Gastrocnemius medialis (tissue), 4 donors: ENCODE measurements at regions not wholly inside any gene's neighbourhood (a gene's known extent, or its start where the extent isn't known, plus 50 kb on each side); places are given as distances from the start of the nearest gene placed in this dataset.

ENCODE experiments used
- ATAC-seq, 2 donors: fragments of 150-250 bp; one replicate each; pipeline ENCODE4 v1.9.1; 2016
- DNase-seq, 2 donors: peaks; one replicate each; pipeline ENCODE4 v3.0.0-alpha.2; 2019
- H3K27ac ChIP-seq, 4 donors: fragments of 200-600 bp; sonication (generic); 1 replicate in 1 of 4; 2 replicates in 3 of 4; pipeline ENCODE4 v1.5.1; 2016 to 2018; ENCODE audit warnings: mild to moderate bottlenecking in 2 of 4, moderate library complexity in 1 of 4
- H3K27me3 ChIP-seq, 3 donors: fragments of 200-600 bp; sonication (generic) in 2 of 3; 1 replicate in 1 of 3; 2 replicates in 2 of 3; pipeline versions ENCODE4 v1.5.1 to v1.6.0; 2016 to 2019; ENCODE audit warnings: mild to moderate bottlenecking in 1 of 3, moderate library complexity in 1 of 3
- H3K36me3 ChIP-seq, 2 donors: fragments of 200-600 bp; sonication (generic) in 1 of 2; one replicate each; pipeline ENCODE4 v1.5.1; 2017 to 2018
- H3K4me1 ChIP-seq, 2 donors: fragments of 200-600 bp; sonication (generic) in 1 of 2; one replicate each; pipeline ENCODE4 v1.5.1; 2016 to 2017; ENCODE audit warnings: mild to moderate bottlenecking in 2 of 2
- H3K4me3 ChIP-seq, 4 donors: fragments of 200-600 bp; sonication (generic) in 3 of 4; 1 replicate in 1 of 4; 2 replicates in 3 of 4; pipeline ENCODE4 v1.5.1; 2016 to 2019; ENCODE audit warnings: mild to moderate bottlenecking in 2 of 4
- H3K9me3 ChIP-seq, 3 donors: fragments of 200-600 bp; sonication (generic) in 2 of 3; 1 replicate in 1 of 3; 2 replicates in 2 of 3; pipeline ENCODE4 v1.5.1; 2016 to 2019
- POLR2A ChIP-seq, 2 donors: fragments of 450-650 bp; IDR thresholded peaks; one replicate each; pipeline ENCODE4 v1.6.1; 2017; ENCODE audit warnings: antibody characterized with exemption in 2 of 2, mild to moderate bottlenecking in 2 of 2, moderate library complexity in 2 of 2
- in situ Hi-C, 4 donors: fragments of 200-750 bp; cut with MboI; loops; one replicate each; pipeline versions ENCODE4 v1.15.0 to v1.8.0; 2017; ENCODE audit warnings: low sequenced_read_pairs in 4 of 4
- intact Hi-C: fragments of 100-400 bp; cut with DNase I; formaldehyde crosslinking; loops from one replicate; pipeline ENCODE4 v1.15.1; 2023; ENCODE audit warnings: low total_unique reads
- TF ChIP-seq, protein P1 (sequence below), 5 experiments: fragments of 450-650 bp in 3 of 5; fragments of 200-600 bp in 2 of 5; sonication (generic) in 2 of 5; IDR thresholded peaks in 4 of 5; conservative IDR thresholded peaks in 1 of 5; 1 replicate in 4 of 5; 2 replicates in 1 of 5; pipeline ENCODE4 v1.5.1; 2016 to 2019; ENCODE audit warnings: antibody characterized with exemption in 5 of 5, mild to moderate bottlenecking in 3 of 5, moderate library complexity in 3 of 5

DNA sequence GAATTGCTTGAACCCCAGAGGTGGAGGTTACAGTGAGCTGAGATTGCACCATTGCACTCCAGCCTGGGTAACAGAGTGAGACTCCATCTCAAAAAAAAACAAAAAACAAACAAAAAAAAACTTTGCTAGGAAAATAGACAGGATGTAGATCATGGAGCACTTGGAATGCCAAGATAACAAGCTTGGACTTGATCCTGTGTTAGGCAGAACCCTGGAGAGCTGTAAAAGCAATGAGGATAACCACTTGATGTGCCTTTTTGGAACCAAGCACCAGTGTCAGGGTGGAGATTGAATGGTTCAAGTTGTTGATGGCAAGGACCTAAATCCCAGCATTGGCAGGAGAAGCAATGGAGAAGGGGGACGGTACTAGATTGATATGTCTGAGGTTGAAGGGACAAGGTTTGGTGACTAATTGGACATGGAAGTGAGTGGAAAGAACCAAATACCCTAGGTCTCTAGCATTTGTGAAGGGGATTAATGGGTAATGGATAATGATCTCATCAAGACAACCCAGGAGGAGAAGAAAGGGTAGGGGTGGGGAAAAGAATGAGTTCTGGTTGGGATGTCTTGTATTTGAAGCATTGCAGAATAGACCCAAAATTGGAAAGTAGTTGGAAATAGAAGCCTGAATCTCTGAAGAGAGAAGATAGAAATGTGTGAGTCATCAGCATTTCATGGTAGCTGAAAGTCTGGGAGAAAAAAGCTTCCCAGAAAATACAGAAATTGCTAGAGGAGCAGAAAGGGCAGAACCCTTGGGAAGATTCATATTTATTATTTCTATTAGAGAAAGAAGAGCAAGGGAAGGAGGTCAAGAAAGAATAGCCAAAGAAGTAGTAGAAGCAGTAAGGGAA, 176.7 kb downstream of the NUAK1 start:
- H3K36me3 ChIP-seq = no peaks in the 10 kb centered on the region
- DNase-seq (no peak), ATAC-seq (no peak)
- in situ Hi-C loops = no loop called here
- no peak overlapping the region for H3K27ac ChIP-seq
- peaks cover 2 to 4% of the 10 kb centered on the region in 2 donors for H3K4me1 ChIP-seq
- TF ChIP-seq POLR2A (IDR thresholded peaks at IDR 0.05) = no peak
- TF ChIP-seq, protein P1, sequence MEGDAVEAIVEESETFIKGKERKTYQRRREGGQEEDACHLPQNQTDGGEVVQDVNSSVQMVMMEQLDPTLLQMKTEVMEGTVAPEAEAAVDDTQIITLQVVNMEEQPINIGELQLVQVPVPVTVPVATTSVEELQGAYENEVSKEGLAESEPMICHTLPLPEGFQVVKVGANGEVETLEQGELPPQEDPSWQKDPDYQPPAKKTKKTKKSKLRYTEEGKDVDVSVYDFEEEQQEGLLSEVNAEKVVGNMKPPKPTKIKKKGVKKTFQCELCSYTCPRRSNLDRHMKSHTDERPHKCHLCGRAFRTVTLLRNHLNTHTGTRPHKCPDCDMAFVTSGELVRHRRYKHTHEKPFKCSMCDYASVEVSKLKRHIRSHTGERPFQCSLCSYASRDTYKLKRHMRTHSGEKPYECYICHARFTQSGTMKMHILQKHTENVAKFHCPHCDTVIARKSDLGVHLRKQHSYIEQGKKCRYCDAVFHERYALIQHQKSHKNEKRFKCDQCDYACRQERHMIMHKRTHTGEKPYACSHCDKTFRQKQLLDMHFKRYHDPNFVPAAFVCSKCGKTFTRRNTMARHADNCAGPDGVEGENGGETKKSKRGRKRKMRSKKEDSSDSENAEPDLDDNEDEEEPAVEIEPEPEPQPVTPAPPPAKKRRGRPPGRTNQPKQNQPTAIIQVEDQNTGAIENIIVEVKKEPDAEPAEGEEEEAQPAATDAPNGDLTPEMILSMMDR (IDR thresholded peaks at IDR 0.05 in 4 of 5, conservative IDR thresholded peaks at IDR 0.05 in 1 of 5) = no peak
- intact Hi-C loops = no loop called here
- no peaks in the 10 kb centered on the region for H3K9me3 ChIP-seq
- H3K27me3 ChIP-seq = no peaks in the 10 kb centered on the region
- no peak overlapping the region for H3K4me3 ChIP-seq

- intact Hi-C loops = loop anchor here (5.0 kb wide), 1 partner anchor 45 kb away; no protein-coding TSS in a partner anchor
- peak; percentile 97 to 99 for ATAC-seq
Measured at GRCh38 chr12:105967038-105967776, 171.5 kb downstream of the NUAK1 start.

GRCh38 chr12:105968025-105968424, 170.7 kb downstream of the NUAK1 start:
- H3K9me3 ChIP-seq = no peaks in the 10 kb centered on the region
- no peak for TF ChIP-seq POLR2A (IDR thresholded peaks at IDR 0.05)
- TF ChIP-seq, protein P1 (IDR thresholded peaks at IDR 0.05 in 4 of 5, conservative IDR thresholded peaks at IDR 0.05 in 1 of 5) = no peak
- H3K4me3 ChIP-seq = no peak overlapping the region
- H3K4me1 ChIP-seq = peaks cover 16 to 21% of the 10 kb centered on the region in 2 donors
- H3K27me3 ChIP-seq = no peaks in the 10 kb centered on the region
- intact Hi-C loops = loop anchor here (5.0 kb wide), 1 partner anchor 46 kb away; no protein-coding TSS in a partner anchor
- DNase-seq = no peak
- in situ Hi-C loops = no loop called here
- no peaks in the 10 kb centered on the region for H3K36me3 ChIP-seq
- H3K27ac ChIP-seq = peak overlapping the region in 3 of 4 donors; percentile 74 to 81 (median 78)
- no peak for ATAC-seq

More at GRCh38 chr12:105967038-105967776, 171.5 kb downstream of the NUAK1 start:
- Histone ChIP-seq H3K27ac (peak overlapping the region; percentile 61 to 81 (median 76)), H3K36me3 (no peaks in the 10 kb centered on the region), H3K4me1 (peaks cover 16 to 21% of the 10 kb centered on the region in 2 donors), H3K4me3 (no peak overlapping the region), H3K27me3 (no peaks in the 10 kb centered on the region), H3K9me3 (no peaks in the 10 kb centered on the region)
- in situ Hi-C loops = no loop called here
- no peak for DNase-seq
- TF ChIP-seq POLR2A (IDR thresholded peaks at IDR 0.05) = no peak
- TF ChIP-seq, protein P1 (IDR thresholded peaks at IDR 0.05 in 4 of 5, conservative IDR thresholded peaks at IDR 0.05 in 1 of 5) = no peak

DNA sequence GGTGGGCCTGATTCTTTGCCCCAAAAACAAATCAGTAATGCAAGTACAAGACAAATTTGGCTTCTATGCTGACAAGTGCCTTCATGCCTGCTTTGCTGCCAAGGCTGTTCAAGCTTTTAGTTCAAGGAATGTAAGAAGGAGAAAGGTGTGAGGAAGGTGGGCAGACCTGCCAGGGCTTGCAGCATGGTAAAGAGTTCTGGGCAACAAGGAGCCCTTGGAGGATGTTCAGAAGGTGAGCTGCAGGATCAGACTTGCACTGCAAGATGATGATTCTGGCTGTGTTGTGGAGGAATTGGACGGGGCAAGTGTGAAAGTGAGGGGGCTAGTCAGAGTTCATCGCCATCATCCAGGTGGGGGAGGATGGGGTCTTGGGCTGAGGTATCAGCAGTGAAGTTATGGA, 167.9 kb downstream of the NUAK1 start:
- intact Hi-C loops (no loop called here), in situ Hi-C loops (no loop called here)
- Histone ChIP-seq H3K4me3 (no peak overlapping the region), H3K4me1 (peaks cover 16 to 21% of the 10 kb centered on the region in 2 donors), H3K36me3 (no peaks in the 10 kb centered on the region), H3K9me3 (no peaks in the 10 kb centered on the region), H3K27ac (no peak overlapping the region), H3K27me3 (no peaks in the 10 kb centered on the region)
- TF ChIP-seq, protein P1 (IDR thresholded peaks at IDR 0.05 in 4 of 5, conservative IDR thresholded peaks at IDR 0.05 in 1 of 5) = no peak
- no peak for TF ChIP-seq POLR2A (IDR thresholded peaks at IDR 0.05)
- ATAC-seq (no peak), DNase-seq (no peak)
